GM23338 (cell line): ENCODE measurements at regions not wholly inside any gene's neighbourhood (a gene's known extent, or its start where the extent isn't known, plus 50 kb on each side); places are given as distances from the start of the nearest gene placed in this dataset.

Experiments
- ATAC-seq: fragments of 200-7000 bp; cut with Tn5 transposase; 3 replicates; pipeline ENCODE4 v1.9.1; 2020
- DNase-seq: peaks from one replicate; pipeline ENCODE4 v3.0.0-alpha.2; 2015; ENCODE audit warnings: low spot score
- H2AFZ ChIP-seq: fragments of 200-600 bp; sonication (generic); 2 replicates; pipeline ENCODE4 v1.8.0; 2016; ENCODE audit warnings: antibody characterized with exemption, mild to moderate bottlenecking, moderate library complexity
- H3F3A ChIP-seq: fragments of 200-600 bp; sonication (generic); replicated peaks from 2 replicates; pipeline ENCODE4 v1.8.0; 2017; ENCODE audit warnings: antibody characterized with exemption, mixed run types, low read depth
- H3K27ac ChIP-seq: fragments of 200-600 bp; sonication (generic); 2 replicates; pipeline ENCODE4 v1.6.1; 2016; ENCODE audit warnings: low read depth
- H3K27me3 ChIP-seq: fragments of 200-600 bp; sonication (generic); 2 replicates; pipeline ENCODE4 v1.8.0; 2016; ENCODE audit warnings: mild to moderate bottlenecking, mixed run types, moderate library complexity; ENCODE audit not compliant: insufficient read depth
- H3K36me3 ChIP-seq: fragments of 200-600 bp; sonication (generic); 2 replicates; pipeline ENCODE4 v1.8.0; 2016; ENCODE audit warnings: mild to moderate bottlenecking; ENCODE audit not compliant: insufficient read depth
- H3K4me1 ChIP-seq: fragments of 200-600 bp; sonication (generic); 2 replicates; pipeline ENCODE4 v1.8.0; 2016; ENCODE audit warnings: mild to moderate bottlenecking, moderate library complexity; ENCODE audit not compliant: insufficient read depth
- H3K4me2 ChIP-seq: fragments of 200-600 bp; sonication (generic); 2 replicates; pipeline ENCODE4 v1.7.1; 2017; ENCODE audit warnings: mixed run types
- H3K4me3 ChIP-seq: fragments of 200-600 bp; sonication (generic); 2 replicates; pipeline ENCODE4 v1.6.1; 2016; ENCODE audit warnings: mixed run types
- H3K79me2 ChIP-seq: fragments of 200-600 bp; sonication (generic); replicated peaks from 2 replicates; pipeline ENCODE4 v1.8.0; 2017; ENCODE audit warnings: mild to moderate bottlenecking; ENCODE audit not compliant: insufficient read depth
- H3K9me2 ChIP-seq: fragments of 200-600 bp; sonication (generic); 2 replicates; pipeline ENCODE4 v1.8.0; 2017; ENCODE audit not compliant: insufficient read depth
- H4K20me1 ChIP-seq: fragments of 200-600 bp; sonication (generic); replicated peaks from 2 replicates; pipeline ENCODE4 v1.8.0; 2017; ENCODE audit warnings: mild to moderate bottlenecking; ENCODE audit not compliant: insufficient read depth
- H3K27ac Mint-ChIP-seq: 2 replicates; pipeline ENCODE4 v1.8.0; 2020; ENCODE audit warnings: inconsistent platforms, mild to moderate bottlenecking, moderate library complexity, mixed read lengths
- H3K27me3 Mint-ChIP-seq: 3 replicates; pipeline ENCODE4 v1.8.0; 2022; ENCODE audit warnings: low read depth, mild to moderate bottlenecking, moderate library complexity, mixed read lengths, inconsistent platforms; ENCODE audit not compliant: insufficient read depth, poor library complexity
- H3K36me3 Mint-ChIP-seq: 3 replicates; pipeline ENCODE4 v1.8.0; 2021; ENCODE audit warnings: low read depth, mild to moderate bottlenecking, inconsistent platforms, moderate library complexity, mixed read lengths
- H3K4me1 Mint-ChIP-seq: 3 replicates; pipeline ENCODE4 v1.8.0; 2020; ENCODE audit warnings: mild to moderate bottlenecking, inconsistent platforms, mixed read lengths
- H3K4me3 Mint-ChIP-seq: 3 replicates; pipeline ENCODE4 v1.8.0; 2021; ENCODE audit warnings: moderate library complexity, mild to moderate bottlenecking, inconsistent platforms, mixed read lengths
- H3K9me3 Mint-ChIP-seq: 3 replicates; pipeline ENCODE4 v1.8.0; 2020; ENCODE audit warnings: moderate library complexity, mild to moderate bottlenecking, inconsistent platforms, mixed read lengths
- CREB1 ChIP-seq: fragments of 250-450 bp; sonication (Bioruptor Pico); IDR thresholded peaks from 2 replicates; pipeline ENCODE4 v1.5.0; 2020; ENCODE audit warnings: low read depth, mild to moderate bottlenecking, moderate library complexity
- EZH2phosphoT487 ChIP-seq: fragments of 200-600 bp; sonication (generic); IDR thresholded peaks from one replicate; pipeline ENCODE4 v1.8.1; 2018; ENCODE audit warnings: antibody characterized with exemption; ENCODE audit not compliant: unreplicated experiment
- JUNB ChIP-seq: IDR thresholded peaks from one replicate; pipeline ENCODE4 v1.6.1; 2016; ENCODE audit warnings: antibody characterized with exemption; ENCODE audit not compliant: unreplicated experiment
- NANOG ChIP-seq: IDR thresholded peaks from 2 replicates; pipeline ENCODE4 v1.6.1; 2016; ENCODE audit warnings: antibody characterized with exemption, borderline replicate concordance
- POLR2AphosphoS5 ChIP-seq: IDR thresholded peaks from 2 replicates; pipeline ENCODE4 v1.6.1; 2016; ENCODE audit warnings: antibody characterized with exemption, low read depth
- STAT1 ChIP-seq: IDR thresholded peaks from one replicate; pipeline ENCODE4 v1.6.1; 2016; ENCODE audit warnings: antibody characterized with exemption; ENCODE audit not compliant: unreplicated experiment
- ZNF114 ChIP-seq: fragments of 250-450 bp; sonication (Bioruptor Pico); IDR thresholded peaks from 2 replicates; pipeline ENCODE4 v1.5.0; 2020; ENCODE audit warnings: mild to moderate bottlenecking, moderate library complexity
- ZNF331 ChIP-seq: fragments of 250-450 bp; sonication (Bioruptor Pico); IDR thresholded peaks from 2 replicates; pipeline ENCODE4 v1.5.0; 2020; ENCODE audit warnings: low read depth, mild to moderate bottlenecking, moderate library complexity
- TF ChIP-seq, protein P1 (sequence below), 2 experiments: fragments of 200-600 bp in 1 of 2; sonication (generic) in 1 of 2; conservative IDR thresholded peaks; 2 replicates each; pipeline versions ENCODE4 v1.5.1 to v1.6.1; 2016 to 2017; ENCODE audit warnings: antibody characterized with exemption in 2 of 2, low read depth in 2 of 2, mild to moderate bottlenecking in 2 of 2, moderate library complexity in 1 of 2
- TF ChIP-seq, protein P2 (sequence below): IDR thresholded peaks from 2 replicates; pipeline ENCODE4 v1.6.1; 2016; ENCODE audit warnings: antibody characterized with exemption
- TF ChIP-seq, protein P3 (sequence below): fragments of 250-450 bp; sonication (Bioruptor Pico); IDR thresholded peaks from 2 replicates; pipeline ENCODE4 v1.5.0; 2020; ENCODE audit warnings: mild to moderate bottlenecking, moderate library complexity

DNA sequence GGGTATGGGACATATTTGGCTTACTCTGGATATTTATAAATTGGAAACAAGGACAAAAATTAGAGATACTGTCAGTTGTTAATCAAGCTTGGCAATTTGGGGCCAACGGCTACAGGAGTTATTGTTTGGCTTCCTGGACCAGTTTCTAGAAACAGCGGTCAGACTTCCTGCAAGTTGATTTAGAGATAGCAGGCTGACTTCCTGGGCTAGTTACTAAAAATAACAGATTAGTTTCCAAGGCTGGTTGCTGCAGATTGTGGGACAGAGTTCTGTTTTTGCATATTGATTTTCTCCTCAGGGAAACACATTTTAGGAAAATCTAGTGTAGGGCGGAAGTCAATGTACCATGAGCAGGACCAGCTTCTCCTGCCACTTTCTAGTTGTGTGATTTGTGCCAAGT lies 144.0 kb upstream of the TMPO start:
- ATAC-seq (no peak), DNase-seq (no peak)
- H3K4me1 Mint-ChIP-seq, result peaks cover 8% of the 10 kb centered on the region

More for the DNA sequence above, 144.0 kb upstream of the TMPO start:
- no peak overlapping the region for H3K4me3 ChIP-seq
- peaks cover 10% of the 10 kb centered on the region for H3K4me1 ChIP-seq
- Mint-ChIP-seq H3K4me3 (no peak overlapping the region), H3K27ac (no peak overlapping the region), H3K9me3 (no peaks in the 10 kb centered on the region), H3K36me3 (no peaks in the 10 kb centered on the region), H3K27me3 (no peaks in the 10 kb centered on the region)
- no peaks in the 10 kb centered on the region for H3K36me3 ChIP-seq
- H3K27ac ChIP-seq, result no peak overlapping the region
- no peak overlapping the region for H3K4me2 ChIP-seq
- H3K27me3 ChIP-seq, result no peaks in the 10 kb centered on the region
- H3F3A ChIP-seq, result no peaks in the 10 kb centered on the region
- no peaks in the 10 kb centered on the region for H3K79me2 ChIP-seq
- peak overlapping the region; percentile 7; the same call in 1 of the 2 replicates for H2AFZ ChIP-seq
- H3K9me2 ChIP-seq, result no peaks in the 10 kb centered on the region
- H4K20me1 ChIP-seq, result no peaks in the 10 kb centered on the region
- TF ChIP-seq, protein P1, sequence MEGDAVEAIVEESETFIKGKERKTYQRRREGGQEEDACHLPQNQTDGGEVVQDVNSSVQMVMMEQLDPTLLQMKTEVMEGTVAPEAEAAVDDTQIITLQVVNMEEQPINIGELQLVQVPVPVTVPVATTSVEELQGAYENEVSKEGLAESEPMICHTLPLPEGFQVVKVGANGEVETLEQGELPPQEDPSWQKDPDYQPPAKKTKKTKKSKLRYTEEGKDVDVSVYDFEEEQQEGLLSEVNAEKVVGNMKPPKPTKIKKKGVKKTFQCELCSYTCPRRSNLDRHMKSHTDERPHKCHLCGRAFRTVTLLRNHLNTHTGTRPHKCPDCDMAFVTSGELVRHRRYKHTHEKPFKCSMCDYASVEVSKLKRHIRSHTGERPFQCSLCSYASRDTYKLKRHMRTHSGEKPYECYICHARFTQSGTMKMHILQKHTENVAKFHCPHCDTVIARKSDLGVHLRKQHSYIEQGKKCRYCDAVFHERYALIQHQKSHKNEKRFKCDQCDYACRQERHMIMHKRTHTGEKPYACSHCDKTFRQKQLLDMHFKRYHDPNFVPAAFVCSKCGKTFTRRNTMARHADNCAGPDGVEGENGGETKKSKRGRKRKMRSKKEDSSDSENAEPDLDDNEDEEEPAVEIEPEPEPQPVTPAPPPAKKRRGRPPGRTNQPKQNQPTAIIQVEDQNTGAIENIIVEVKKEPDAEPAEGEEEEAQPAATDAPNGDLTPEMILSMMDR (conservative IDR thresholded peaks at IDR 0.05; ENCODE audit: low read depth in 2 of 2), result no peak
- TF ChIP-seq ZNF331 (CRISPR knock-in tag) (no peak), POLR2AphosphoS5 (no peak), JUNB (no peak), ZNF114 (CRISPR knock-in tag) (no peak), NANOG (no peak), STAT1 (no peak), EZH2phosphoT487 (no peak), CREB1 (CRISPR knock-in tag) (no peak)
- TF ChIP-seq, protein P2, sequence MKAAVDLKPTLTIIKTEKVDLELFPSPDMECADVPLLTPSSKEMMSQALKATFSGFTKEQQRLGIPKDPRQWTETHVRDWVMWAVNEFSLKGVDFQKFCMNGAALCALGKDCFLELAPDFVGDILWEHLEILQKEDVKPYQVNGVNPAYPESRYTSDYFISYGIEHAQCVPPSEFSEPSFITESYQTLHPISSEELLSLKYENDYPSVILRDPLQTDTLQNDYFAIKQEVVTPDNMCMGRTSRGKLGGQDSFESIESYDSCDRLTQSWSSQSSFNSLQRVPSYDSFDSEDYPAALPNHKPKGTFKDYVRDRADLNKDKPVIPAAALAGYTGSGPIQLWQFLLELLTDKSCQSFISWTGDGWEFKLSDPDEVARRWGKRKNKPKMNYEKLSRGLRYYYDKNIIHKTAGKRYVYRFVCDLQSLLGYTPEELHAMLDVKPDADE, result no peak
- TF ChIP-seq, protein P3, sequence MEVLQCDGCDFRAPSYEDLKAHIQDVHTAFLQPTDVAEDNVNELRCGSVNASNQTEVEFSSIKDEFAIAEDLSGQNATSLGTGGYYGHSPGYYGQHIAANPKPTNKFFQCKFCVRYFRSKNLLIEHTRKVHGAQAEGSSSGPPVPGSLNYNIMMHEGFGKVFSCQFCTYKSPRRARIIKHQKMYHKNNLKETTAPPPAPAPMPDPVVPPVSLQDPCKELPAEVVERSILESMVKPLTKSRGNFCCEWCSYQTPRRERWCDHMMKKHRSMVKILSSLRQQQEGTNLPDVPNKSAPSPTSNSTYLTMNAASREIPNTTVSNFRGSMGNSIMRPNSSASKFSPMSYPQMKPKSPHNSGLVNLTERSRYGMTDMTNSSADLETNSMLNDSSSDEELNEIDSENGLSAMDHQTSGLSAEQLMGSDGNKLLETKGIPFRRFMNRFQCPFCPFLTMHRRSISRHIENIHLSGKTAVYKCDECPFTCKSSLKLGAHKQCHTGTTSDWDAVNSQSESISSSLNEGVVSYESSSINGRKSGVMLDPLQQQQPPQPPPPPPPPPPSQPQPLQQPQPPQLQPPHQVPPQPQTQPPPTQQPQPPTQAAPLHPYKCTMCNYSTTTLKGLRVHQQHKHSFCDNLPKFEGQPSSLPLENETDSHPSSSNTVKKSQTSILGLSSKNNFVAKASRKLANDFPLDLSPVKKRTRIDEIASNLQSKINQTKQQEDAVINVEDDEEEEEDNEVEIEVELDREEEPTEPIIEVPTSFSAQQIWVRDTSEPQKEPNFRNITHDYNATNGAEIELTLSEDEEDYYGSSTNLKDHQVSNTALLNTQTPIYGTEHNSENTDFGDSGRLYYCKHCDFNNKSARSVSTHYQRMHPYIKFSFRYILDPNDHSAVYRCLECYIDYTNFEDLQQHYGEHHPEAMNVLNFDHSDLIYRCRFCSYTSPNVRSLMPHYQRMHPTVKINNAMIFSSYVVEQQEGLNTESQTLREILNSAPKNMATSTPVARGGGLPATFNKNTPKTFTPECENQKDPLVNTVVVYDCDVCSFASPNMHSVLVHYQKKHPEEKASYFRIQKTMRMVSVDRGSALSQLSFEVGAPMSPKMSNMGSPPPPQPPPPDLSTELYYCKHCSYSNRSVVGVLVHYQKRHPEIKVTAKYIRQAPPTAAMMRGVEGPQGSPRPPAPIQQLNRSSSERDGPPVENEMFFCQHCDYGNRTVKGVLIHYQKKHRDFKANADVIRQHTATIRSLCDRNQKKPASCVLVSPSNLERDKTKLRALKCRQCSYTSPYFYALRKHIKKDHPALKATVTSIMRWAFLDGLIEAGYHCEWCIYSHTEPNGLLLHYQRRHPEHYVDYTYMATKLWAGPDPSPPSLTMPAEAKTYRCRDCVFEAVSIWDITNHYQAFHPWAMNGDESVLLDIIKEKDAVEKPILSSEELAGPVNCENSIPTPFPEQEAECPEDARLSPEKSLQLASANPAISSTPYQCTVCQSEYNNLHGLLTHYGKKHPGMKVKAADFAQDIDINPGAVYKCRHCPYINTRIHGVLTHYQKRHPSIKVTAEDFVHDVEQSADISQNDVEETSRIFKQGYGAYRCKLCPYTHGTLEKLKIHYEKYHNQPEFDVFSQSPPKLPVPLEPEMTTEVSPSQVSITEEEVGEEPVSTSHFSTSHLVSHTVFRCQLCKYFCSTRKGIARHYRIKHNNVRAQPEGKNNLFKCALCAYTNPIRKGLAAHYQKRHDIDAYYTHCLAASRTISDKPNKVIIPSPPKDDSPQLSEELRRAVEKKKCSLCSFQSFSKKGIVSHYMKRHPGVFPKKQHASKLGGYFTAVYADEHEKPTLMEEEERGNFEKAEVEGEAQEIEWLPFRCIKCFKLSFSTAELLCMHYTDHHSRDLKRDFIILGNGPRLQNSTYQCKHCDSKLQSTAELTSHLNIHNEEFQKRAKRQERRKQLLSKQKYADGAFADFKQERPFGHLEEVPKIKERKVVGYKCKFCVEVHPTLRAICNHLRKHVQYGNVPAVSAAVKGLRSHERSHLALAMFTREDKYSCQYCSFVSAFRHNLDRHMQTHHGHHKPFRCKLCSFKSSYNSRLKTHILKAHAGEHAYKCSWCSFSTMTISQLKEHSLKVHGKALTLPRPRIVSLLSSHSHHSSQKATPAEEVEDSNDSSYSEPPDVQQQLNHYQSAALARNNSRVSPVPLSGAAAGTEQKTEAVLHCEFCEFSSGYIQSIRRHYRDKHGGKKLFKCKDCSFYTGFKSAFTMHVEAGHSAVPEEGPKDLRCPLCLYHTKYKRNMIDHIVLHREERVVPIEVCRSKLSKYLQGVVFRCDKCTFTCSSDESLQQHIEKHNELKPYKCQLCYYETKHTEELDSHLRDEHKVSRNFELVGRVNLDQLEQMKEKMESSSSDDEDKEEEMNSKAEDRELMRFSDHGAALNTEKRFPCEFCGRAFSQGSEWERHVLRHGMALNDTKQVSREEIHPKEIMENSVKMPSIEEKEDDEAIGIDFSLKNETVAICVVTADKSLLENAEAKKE (CRISPR knock-in tag), result no peak
